ENCODE measurements at regions not wholly inside any gene's neighbourhood (a gene's known extent, or its start where the extent isn't known, plus 50 kb on each side); places are given as distances from the start of the nearest gene placed in this dataset.

DNA sequence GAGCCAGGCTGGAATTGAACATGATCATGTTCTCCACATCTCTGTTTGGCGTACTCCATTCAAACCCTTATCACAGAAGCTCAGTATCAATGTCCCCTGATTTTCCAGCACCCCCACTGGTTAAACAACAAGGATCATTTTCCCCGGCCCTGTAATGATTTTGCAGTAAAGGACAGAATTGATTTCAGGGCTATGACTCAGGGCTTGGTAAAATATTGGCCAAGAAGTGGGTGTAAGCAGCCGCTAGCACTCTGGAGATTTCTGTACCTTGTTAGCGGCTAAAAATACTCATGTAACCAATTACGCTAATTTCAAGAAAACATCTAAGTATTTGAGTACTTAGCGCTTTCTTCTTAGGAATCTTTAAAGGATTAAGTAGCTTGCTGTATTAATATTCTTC, 69.5 kb upstream of the FNDC3A start:
- TF ChIP-seq CTCF (IDR thresholded peaks at IDR 0.05; ENCODE audit: borderline replicate concordance, extremely low read depth, low read length, poor library complexity, severe bottlenecking), result no peak
- no peak for TF ChIP-seq EZH2 (IDR thresholded peaks at IDR 0.05; ENCODE audit: borderline replicate concordance, low read depth, low read length, severe bottlenecking)
